Left renal pelvis (tissue), 4 donors: ENCODE measurements at regions not wholly inside any gene's neighbourhood (a gene's known extent, or its start where the extent isn't known, plus 50 kb on each side); places are given as distances from the start of the nearest gene placed in this dataset.
"Not testable (repeated sequence)": the region's sequence is repeated elsewhere in the genome, so short reads cannot be mapped to it uniquely, and the experiment has no call there.

Experiments used
- DNase-seq, 4 donors: peaks; one replicate each; pipeline ENCODE4 v3.0.0-alpha.2; 2013; ENCODE audit warnings: low read depth in 4 of 4, low spot score in 3 of 4

- no peak for DNase-seq
Measured at GRCh38 chr6:103855750-103856149, 1004.0 kb downstream of the HACE1 start.

- DNase-seq, result no peak
Measured at GRCh38 chr6:103854059-103854458, 1005.7 kb downstream of the HACE1 start.

- DNase-seq, result no peak
Measured at GRCh38 chr6:103838457-103838856, 1021.3 kb downstream of the HACE1 start.

DNA sequence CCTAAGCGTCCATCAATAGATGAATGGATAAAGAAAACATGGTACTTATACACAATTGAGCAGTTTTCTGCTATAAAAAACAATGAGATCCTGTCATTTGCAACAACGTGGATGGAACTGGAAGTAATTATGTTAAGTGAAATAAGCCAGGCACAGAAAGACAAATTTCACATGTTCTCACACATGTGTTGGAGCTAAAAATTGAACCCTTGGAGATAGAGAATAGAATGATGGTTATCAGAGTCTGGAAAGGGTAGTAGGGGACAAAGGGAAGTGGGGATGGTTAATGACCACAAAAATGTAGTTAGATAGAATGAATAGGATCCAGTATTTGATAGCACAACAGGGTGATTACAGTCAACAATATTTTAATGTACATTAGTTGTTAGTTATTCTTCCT lies 1033.5 kb downstream of the HACE1 start:
- no peak for DNase-seq

GRCh38 chr6:103820148-103820547 lies 1039.6 kb downstream of the HACE1 start:
- no peak for DNase-seq

- DNase-seq, result no peak
Measured at GRCh38 chr6:103819509-103819908, 1040.2 kb downstream of the HACE1 start.

DNA sequence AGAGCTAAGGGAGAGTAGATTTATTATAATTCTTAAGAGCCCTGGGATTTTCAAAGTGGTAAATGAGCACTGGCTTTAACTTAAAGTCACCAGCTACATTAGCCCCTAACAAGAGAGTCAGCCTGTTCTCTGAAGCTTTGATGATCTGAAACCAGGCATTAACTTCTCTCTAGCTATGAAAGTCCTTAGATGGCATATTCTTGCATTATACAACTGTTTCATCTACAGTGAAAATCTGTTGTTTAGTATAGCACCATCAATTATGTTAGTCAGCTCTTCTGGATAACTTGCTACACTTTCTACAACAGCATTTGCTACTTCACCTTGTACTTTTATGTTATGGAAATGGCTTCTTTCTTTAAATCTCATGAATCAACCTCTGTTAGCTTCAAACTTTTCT lies 1046.7 kb downstream of the HACE1 start:
- DNase-seq, result no peak

DNA sequence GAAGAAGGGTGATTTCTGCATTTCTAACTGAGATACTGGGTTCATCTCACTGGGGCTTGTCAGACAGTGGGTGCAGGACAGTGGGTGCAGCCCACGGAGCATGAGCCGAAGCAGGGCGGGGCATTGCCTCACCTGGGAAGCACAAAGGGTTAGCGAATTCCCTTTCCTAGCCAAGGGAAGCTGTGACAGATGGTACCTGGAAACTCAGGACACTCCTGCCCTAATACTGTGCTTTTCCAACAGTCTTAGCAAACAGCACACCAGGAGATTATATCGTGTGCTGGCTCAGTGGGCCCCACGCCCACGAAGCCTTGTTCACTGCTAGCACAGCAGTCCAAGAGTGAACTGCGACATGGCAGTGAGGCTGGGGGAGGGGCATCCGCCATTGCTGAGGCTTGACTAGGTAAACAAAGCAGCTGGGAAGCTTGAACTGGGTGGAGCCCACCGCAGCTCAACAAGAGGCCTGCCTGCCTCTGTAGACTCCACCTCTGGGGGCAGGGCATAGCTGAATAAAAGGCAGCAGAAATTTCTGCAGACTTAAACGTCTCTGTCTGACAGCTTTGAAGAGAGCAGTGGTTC lies 1057.7 kb downstream of the HACE1 start:
- not testable (repeated sequence) for DNase-seq

DNA sequence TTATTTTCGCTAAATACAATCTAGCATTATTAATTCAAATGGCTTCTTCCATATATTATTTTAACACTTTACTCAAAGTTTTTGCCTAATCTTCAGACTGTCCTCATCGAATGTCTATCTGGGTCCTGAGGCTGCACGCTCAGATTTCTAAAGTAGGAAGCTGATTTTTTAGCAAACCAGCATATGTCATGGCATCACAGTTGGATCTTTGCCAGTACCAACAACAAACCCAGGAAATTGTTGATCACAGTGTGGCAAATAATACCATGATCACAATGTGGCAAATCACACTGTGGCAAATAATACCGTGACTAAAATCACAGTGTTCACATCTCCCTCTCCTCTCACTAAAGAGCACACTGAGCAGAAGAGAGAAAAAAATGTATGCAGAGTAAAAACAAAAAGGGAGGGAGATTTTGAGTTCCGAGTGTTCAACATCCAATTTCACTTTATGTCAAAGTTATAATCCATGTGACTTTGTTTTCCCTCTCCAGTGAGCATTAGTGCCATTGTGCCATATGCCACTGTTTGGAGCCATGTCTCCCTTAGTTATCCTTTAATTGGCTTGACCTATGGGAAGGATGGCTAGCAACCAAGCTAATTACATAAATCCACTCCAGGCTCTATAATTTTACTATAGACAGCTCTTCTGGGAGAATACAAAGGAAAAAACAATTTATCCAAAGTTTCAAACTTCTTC lies 1059.6 kb downstream of the HACE1 start:
- DNase-seq, result no peak

GRCh38 chr6:103798166-103798565 lies 1061.6 kb downstream of the HACE1 start:
- DNase-seq, result no peak

DNA sequence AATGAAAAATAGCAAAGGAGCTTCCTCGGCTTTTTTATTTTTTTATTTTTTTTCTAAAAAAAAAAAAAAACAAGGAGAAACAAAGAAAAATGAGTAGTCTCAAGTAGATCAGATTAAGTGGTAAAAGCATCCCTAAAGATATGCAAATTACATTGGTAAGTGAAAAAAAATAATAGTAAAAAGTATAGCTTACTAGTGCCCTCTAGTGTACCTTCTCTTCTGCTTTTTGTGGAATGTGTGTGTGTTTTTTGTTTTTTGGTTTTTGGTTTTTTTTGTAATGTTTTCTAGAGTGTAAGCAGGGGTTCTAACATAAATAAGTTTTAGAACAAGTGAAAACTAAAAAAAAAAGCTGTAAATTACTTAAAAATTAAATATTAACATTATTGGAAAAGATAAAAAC lies 1062.0 kb downstream of the HACE1 start:
- no peak for DNase-seq

GRCh38 chr6:103791458-103791857 lies 1068.3 kb downstream of the HACE1 start:
- DNase-seq, result no peak

DNA sequence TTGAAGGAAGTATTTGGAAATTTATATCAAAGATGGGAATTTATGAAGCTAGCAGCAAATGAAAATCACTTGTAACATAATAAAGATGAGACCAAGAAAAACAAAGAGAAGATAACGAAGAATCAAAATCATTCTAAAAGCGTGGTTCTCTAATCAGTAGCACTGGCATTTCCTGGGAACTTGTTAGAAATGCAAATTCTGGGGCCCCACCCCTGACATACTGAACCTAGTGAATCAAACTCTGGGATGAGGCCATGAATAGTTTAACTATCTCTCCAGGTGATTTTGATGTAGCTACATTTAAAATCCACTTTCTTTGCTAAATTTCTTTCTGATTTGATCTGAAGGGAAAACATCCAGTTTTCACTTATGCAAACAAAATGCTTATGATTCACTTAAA lies 1075.6 kb downstream of the HACE1 start:
- DNase-seq, result no peak

- DNase-seq, result no peak
Measured at GRCh38 chr6:103783329-103783728, 1076.4 kb downstream of the HACE1 start.

GRCh38 chr6:103769431-103769830 lies 1090.3 kb downstream of the HACE1 start:
- no peak for DNase-seq

GRCh38 chr6:103750603-103751002 lies 1109.1 kb downstream of the HACE1 start:
- DNase-seq, result no peak

GRCh38 chr6:103734016-103734415 lies 1125.7 kb downstream of the HACE1 start:
- no peak for DNase-seq

- DNase-seq, result no peak
Measured at GRCh38 chr6:103729658-103730057, 1130.1 kb downstream of the HACE1 start.

DNA sequence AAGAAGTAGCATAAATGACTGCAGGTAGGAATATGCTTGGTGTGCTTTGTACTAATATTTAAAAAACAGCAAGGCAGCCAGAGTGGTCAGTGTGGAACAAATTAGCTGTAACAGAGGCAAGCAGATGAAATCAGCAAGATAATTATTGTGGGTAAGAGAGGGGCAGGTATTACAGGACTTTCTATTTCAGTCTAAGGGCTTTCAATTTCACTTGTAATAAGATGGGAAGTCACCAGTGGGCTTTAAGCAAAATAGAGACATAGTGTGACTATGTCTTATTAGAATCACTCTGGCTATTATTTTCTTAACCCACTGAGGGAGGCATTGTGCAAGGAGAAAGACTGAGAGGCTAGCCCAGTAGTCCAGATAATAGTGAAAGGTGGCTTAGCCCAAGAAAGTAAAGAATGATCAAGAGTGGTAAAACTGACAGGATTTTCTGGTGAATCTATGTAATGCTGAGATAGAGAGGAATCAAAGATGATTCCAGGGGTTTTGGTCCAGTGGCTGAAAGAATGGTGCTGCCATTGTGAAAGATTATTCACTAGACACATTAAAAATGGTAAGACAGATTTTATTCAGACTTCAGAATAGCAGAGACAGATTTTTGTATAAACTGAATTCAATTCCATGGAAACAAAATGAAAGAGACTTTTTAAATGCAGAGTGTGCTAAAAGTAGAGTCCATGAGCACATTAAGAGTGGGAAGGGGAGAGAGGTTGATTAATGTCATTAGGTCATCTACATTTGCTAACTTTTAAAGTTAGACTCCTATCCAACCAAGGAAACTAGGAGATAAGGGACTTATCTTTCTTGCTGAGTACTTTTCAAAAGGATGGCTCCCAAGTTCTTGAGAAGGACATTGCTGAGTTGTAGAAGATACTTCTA lies 1136.0 kb downstream of the HACE1 start:
- DNase-seq, result no peak

DNA sequence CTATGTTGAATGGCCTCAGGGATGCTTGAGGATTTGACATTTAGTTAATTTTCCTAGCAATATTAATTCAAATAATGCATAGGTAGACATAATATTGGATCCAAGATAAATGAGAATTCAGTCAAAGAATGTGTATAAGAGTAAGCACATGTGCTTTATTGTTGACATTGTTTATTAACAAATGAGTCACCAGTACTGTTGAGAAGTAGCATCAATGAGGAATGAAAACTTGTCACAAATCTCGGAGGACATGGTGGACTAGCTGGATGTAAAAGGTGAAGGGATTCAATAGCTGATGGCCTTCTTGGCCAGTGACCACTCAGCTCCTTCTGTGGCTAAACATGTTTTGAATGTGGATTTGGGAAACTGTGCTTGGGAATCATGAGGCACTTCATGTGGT lies 1137.0 kb downstream of the HACE1 start:
- no peak for DNase-seq

GRCh38 chr6:103721923-103722322 lies 1137.8 kb downstream of the HACE1 start:
- no peak for DNase-seq

DNA sequence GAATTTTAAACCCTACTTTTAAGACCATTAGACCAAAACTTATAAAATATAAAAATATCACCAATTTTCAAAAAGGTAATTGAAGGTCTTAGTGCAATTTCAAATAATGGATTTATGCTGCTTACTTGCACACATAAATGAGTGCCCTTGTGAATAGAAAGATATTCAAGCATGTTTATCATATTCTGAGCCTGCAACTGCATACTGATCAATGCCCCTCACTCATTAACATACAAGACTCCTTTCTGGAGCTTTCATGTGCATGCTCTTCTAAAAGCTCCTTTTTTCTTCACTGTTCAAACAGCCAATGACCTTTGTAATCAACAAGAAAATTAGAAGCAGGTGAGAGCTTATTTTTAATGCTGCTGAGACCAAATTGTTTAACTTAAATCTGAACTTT lies 1139.3 kb downstream of the HACE1 start:
- no peak for DNase-seq
